ENCODE measurements at regions not wholly inside any gene's neighbourhood (a gene's known extent, or its start where the extent isn't known, plus 50 kb on each side); places are given as distances from the start of the nearest gene placed in this dataset.

DNA sequence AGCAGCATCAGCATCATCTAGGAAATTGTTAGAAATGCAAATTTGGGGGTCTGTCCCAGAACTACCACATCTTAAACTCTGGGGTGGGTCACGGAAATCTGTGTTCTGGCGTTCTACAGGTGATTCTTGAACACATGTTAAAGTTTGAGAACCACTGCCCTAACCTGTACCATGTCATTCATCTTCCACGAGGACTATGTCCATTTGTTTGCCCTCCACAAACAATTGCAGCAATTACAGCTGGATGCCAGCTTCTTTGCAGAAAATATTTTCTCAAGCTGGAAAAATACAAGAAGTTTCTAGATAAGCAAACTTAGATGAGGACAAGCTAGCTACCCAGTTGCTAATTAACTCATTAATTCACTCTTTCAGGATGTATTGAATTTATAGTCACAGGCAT, 54.1 kb downstream of the MAFB start:
- H3K9me3 Mint-ChIP-seq = peaks cover 0 to 4% (median 0%) of the 10 kb centered on the region in 11 donors
- CTCF ChIA-PET = no interaction called here

DNA sequence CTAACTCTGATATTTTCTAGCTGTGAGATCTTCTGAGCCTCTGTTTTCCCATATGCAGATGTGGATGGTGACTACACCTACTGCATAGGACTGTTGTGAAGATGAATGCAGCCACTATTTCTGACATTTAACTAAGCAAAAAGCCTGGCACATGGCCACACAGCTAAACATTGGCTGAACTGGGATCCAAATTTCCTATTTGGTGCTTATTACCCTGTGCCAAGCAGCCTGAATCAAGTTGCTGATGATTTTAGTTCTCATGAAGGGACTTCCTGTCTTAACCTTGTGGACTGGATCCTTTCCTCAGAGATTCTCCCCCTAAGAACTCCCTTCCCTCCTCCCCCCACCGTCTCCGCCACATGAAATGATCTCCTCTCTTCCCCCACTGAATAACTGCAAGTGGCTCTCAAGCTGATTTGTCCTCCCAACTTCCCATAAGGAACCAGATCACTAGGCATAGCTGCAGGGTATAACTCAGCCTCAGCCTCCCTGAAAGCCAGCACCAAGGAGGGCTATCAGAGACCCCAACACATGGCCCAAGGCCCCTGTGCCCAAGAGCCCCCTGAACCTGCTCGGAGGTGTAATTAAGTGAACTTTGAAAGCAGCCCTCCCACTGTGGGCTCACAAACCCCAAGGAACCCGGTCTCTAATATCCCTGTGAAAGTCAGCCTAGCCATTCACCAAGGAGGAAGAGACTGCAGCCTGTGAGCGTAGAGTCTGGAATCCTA, 55.7 kb downstream of the MAFB start:
- intact Hi-C loops (cut with micrococcal nuclease) = no loop called here
- peaks cover 0 to 12% (median 0%) of the 10 kb centered on the region in 5 donors for H3K27me3 Mint-ChIP-seq
- no peak for DNase-seq
- Histone ChIP-seq H3K36me3 (ENCODE audit: control insufficient read depth in 2 of 3, insufficient read depth in 3 of 3, low read length in 3 of 3) (no peaks in the 10 kb centered on the region), H3K4me1 (ENCODE audit: control insufficient read depth in 2 of 2, insufficient read depth in 2 of 2, low read length in 2 of 2) (no peaks in the 10 kb centered on the region), H3K27me3 (ENCODE audit: control insufficient read depth in 2 of 2, insufficient read depth in 2 of 2, low read length in 2 of 2) (no peaks in the 10 kb centered on the region), H3K4me3 (ENCODE audit: low read length) (no peak overlapping the region), H3K27ac (ENCODE audit: low read depth, low read length) (no peak overlapping the region), H3K9me3 (ENCODE audit: control insufficient read depth in 2 of 3, low read length in 3 of 3) (no peaks in the 10 kb centered on the region)
- ChIA-PET CTCF (no interaction called here), POLR2A (no interaction called here)
- no peaks in the 10 kb centered on the region for H3K36me3 Mint-ChIP-seq
- no peak for ATAC-seq
- peaks cover 0 to 2% (median 0%) of the 10 kb centered on the region in 11 donors for H3K9me3 Mint-ChIP-seq
- H3K4me3 Mint-ChIP-seq = no peak overlapping the region
- no peaks in the 10 kb centered on the region for H3K4me1 Mint-ChIP-seq
- no peak overlapping the region for H3K27ac Mint-ChIP-seq

More for the DNA sequence above, 54.1 kb downstream of the MAFB start:
- H3K36me3 ChIP-seq (ENCODE audit: control insufficient read depth in 2 of 3, insufficient read depth in 3 of 3, low read length in 3 of 3) = no peaks in the 10 kb centered on the region
- H3K4me3 ChIP-seq (ENCODE audit: low read length) = no peak overlapping the region
- intact Hi-C loops (cut with micrococcal nuclease) = no loop called here
- no peaks in the 10 kb centered on the region for H3K4me1 ChIP-seq (ENCODE audit: control insufficient read depth in 2 of 2, insufficient read depth in 2 of 2, low read length in 2 of 2)
- H3K9me3 ChIP-seq (ENCODE audit: control insufficient read depth in 2 of 3, low read length in 3 of 3) = no peaks in the 10 kb centered on the region
- H3K4me1 Mint-ChIP-seq = no peaks in the 10 kb centered on the region
- no peak for DNase-seq
- H3K27me3 ChIP-seq (ENCODE audit: control insufficient read depth in 2 of 2, insufficient read depth in 2 of 2, low read length in 2 of 2) = no peaks in the 10 kb centered on the region
- POLR2A ChIA-PET = no interaction called here
- H3K4me3 Mint-ChIP-seq = no peak overlapping the region
- no peak overlapping the region for H3K27ac Mint-ChIP-seq
- no peak for ATAC-seq
- H3K27me3 Mint-ChIP-seq = peaks cover 0 to 13% (median 9%) of the 10 kb centered on the region in 5 donors
- H3K27ac ChIP-seq (ENCODE audit: low read depth, low read length) = no peak overlapping the region
- H3K36me3 Mint-ChIP-seq = no peaks in the 10 kb centered on the region

DNA sequence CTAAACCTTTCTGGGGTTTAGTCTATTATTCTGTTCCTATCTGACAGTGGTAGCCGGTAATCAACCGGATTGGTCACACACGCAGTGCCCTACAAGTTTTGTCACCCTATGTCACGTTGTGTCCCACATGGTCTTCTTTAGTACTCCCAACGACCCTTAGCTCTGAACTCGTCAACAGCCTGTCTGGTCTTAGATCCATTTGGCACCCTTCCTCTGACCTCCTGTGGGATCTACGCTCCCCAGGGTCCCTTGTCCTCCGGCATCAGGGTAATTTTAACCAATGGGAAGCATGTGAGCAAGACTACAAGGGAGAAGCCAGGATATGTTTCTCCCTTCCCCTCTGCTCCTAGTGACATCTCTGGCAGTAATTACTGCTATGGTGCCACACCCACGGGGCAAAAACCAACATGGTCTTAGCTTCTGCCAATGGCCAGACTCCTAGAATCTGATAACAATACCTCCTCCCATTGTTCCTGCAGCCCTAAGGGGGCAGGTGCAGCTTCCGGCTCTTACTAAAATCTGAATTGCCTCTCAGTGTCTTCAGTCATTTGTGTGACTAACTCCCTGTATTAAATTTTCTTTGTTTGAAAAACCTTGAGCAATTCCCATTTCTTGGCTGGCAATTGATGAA, 56.6 kb downstream of the MAFB start:
- CTCF ChIA-PET = no interaction called here
- ATAC-seq = no peak

DNA sequence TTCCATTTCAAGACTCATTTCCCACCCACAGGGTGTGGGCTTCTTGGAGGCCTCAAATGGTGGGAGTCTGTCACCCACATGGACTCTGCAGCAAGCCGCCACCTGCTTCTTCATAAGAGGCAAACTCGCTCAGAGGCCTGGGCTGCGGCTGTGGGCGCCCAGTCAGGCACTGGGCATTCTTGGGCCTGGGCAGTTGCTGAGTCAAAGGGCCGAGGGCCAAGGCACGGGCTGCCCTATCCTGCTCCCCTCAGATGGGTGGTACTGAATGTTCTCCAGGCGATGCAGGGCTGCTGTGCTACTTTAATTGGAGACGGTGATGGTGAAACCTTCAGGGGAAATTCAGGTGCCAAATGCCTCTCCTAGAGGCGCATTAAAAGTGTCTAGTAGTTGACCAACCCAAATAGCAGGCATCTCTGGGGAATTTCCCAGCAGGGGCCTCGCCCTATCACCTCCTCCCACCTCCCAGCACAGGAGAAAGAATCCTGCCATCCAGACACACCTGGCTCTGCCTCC, 57.9 kb downstream of the MAFB start:
- no peaks in the 10 kb centered on the region for H3K36me3 ChIP-seq (ENCODE audit: control insufficient read depth in 2 of 3, insufficient read depth in 3 of 3, low read length in 3 of 3)
- CTCF ChIA-PET = no interaction called here
- POLR2A ChIA-PET = no interaction called here
- intact Hi-C loops (cut with micrococcal nuclease) = no loop called here
- no peak overlapping the region for H3K4me3 ChIP-seq (ENCODE audit: low read length)
- H3K27ac ChIP-seq (ENCODE audit: low read depth, low read length) = no peak overlapping the region
- H3K9me3 ChIP-seq (ENCODE audit: control insufficient read depth in 2 of 3, low read length in 3 of 3) = no peaks in the 10 kb centered on the region
- ATAC-seq (no peak), DNase-seq (no peak)
- Mint-ChIP-seq H3K9me3 (peaks cover under 1 to 12% (median 4%) of the 10 kb centered on the region in 11 donors), H3K27ac (no peak overlapping the region), H3K27me3 (peaks cover 0 to 18% (median 5%) of the 10 kb centered on the region in 5 donors), H3K4me1 (no peaks in the 10 kb centered on the region), H3K4me3 (no peak overlapping the region), H3K36me3 (peaks cover 0 to 8% (median 0%) of the 10 kb centered on the region in 5 donors)
- H3K4me1 ChIP-seq (ENCODE audit: control insufficient read depth in 2 of 2, insufficient read depth in 2 of 2, low read length in 2 of 2) = no peaks in the 10 kb centered on the region
- peaks cover 0 to 3% of the 10 kb centered on the region in 2 donors for H3K27me3 ChIP-seq (ENCODE audit: control insufficient read depth in 2 of 2, insufficient read depth in 2 of 2, low read length in 2 of 2)

More for the DNA sequence above, 56.6 kb downstream of the MAFB start:
- no peak overlapping the region for H3K27ac Mint-ChIP-seq
- Histone ChIP-seq H3K36me3 (ENCODE audit: control insufficient read depth in 2 of 3, insufficient read depth in 3 of 3, low read length in 3 of 3) (no peaks in the 10 kb centered on the region), H3K27ac (ENCODE audit: low read depth, low read length) (no peak overlapping the region), H3K4me1 (ENCODE audit: control insufficient read depth in 2 of 2, insufficient read depth in 2 of 2, low read length in 2 of 2) (no peaks in the 10 kb centered on the region), H3K9me3 (ENCODE audit: control insufficient read depth in 2 of 3, low read length in 3 of 3) (no peaks in the 10 kb centered on the region), H3K27me3 (ENCODE audit: control insufficient read depth in 2 of 2, insufficient read depth in 2 of 2, low read length in 2 of 2) (no peaks in the 10 kb centered on the region), H3K4me3 (ENCODE audit: low read length) (no peak overlapping the region)
- H3K27me3 Mint-ChIP-seq = peaks cover 0 to 14% (median 3%) of the 10 kb centered on the region in 5 donors
- H3K9me3 Mint-ChIP-seq = peaks cover 0 to 5% (median 2%) of the 10 kb centered on the region in 11 donors
- no peaks in the 10 kb centered on the region for H3K4me1 Mint-ChIP-seq
- no peak for DNase-seq
- peaks cover 0 to 3% (median 0%) of the 10 kb centered on the region in 5 donors for H3K36me3 Mint-ChIP-seq
- H3K4me3 Mint-ChIP-seq = no peak overlapping the region
- intact Hi-C loops (cut with micrococcal nuclease) = no loop called here
- POLR2A ChIA-PET = no interaction called here

DNA sequence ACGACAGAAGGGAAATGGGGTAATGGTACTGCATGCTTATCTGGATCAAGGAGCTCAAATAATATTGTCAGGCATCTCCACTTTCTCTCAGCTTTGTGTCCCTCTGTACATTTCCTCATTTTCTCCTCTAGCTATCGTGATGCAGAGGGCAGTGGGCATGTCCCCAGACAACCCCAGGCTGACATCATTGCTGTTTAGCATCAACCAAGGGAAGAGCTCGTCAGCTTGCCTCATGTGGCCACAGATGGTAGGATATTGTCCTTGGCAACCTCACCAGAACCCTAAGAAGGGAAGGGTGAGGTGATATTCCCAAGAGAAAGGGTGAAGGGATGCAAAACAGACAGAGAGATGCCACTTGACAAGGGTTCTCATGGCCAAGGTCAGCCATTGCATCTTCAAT, 58.3 kb downstream of the MAFB start:
- CTCF ChIA-PET = no interaction called here
- H3K9me3 ChIP-seq (ENCODE audit: control insufficient read depth in 2 of 3, low read length in 3 of 3) = no peaks in the 10 kb centered on the region
- H3K27ac ChIP-seq (ENCODE audit: low read depth, low read length) = no peak overlapping the region
- DNase-seq = no peak
- ATAC-seq = no peak
- Mint-ChIP-seq H3K4me3 (no peak overlapping the region), H3K36me3 (peaks cover 0 to 8% (median 0%) of the 10 kb centered on the region in 5 donors), H3K27ac (no peak overlapping the region), H3K4me1 (no peaks in the 10 kb centered on the region), H3K27me3 (peaks cover 0 to 18% (median 5%) of the 10 kb centered on the region in 5 donors), H3K9me3 (peaks cover 2 to 17% (median 7%) of the 10 kb centered on the region in 11 donors)
- H3K4me1 ChIP-seq (ENCODE audit: control insufficient read depth in 2 of 2, insufficient read depth in 2 of 2, low read length in 2 of 2) = no peaks in the 10 kb centered on the region
- no peaks in the 10 kb centered on the region for H3K36me3 ChIP-seq (ENCODE audit: control insufficient read depth in 2 of 3, insufficient read depth in 3 of 3, low read length in 3 of 3)
- H3K4me3 ChIP-seq (ENCODE audit: low read length) = no peak overlapping the region
- intact Hi-C loops (cut with micrococcal nuclease) = no loop called here
- H3K27me3 ChIP-seq (ENCODE audit: control insufficient read depth in 2 of 2, insufficient read depth in 2 of 2, low read length in 2 of 2) = peaks cover 0 to 3% of the 10 kb centered on the region in 2 donors
- POLR2A ChIA-PET = no interaction called here

DNA sequence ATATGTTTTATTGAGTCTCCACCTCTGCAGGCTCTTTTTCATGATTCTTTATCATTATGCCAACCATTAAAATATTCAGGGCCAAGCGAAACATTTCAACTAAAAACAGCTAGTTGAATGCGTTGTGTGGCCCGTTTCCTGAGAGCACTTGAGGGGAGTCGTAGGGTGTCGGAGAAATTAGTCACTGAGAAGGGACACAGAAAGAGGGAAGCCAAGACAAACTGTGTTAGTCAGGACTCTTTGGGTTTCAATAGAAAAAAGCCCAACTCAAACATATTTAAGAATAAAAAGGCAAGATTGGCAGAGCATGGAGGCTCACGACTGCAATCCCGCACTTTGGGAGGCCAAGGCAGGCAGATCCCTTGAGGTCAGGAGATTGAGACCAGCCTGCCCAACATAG, 58.9 kb downstream of the MAFB start:
- peaks cover 0 to 8% (median 0%) of the 10 kb centered on the region in 5 donors for H3K36me3 Mint-ChIP-seq
- no peak for ATAC-seq
- H3K4me3 ChIP-seq (ENCODE audit: low read length) = no peak overlapping the region
- no peak for DNase-seq
- peaks cover 0 to 18% (median 5%) of the 10 kb centered on the region in 5 donors for H3K27me3 Mint-ChIP-seq
- intact Hi-C loops (cut with micrococcal nuclease) = no loop called here
- no peaks in the 10 kb centered on the region for H3K9me3 ChIP-seq (ENCODE audit: control insufficient read depth in 2 of 3, low read length in 3 of 3)
- CTCF ChIA-PET = no interaction called here
- no peaks in the 10 kb centered on the region for H3K4me1 ChIP-seq (ENCODE audit: control insufficient read depth in 2 of 2, insufficient read depth in 2 of 2, low read length in 2 of 2)
- no peak overlapping the region for H3K4me3 Mint-ChIP-seq
- no peaks in the 10 kb centered on the region for H3K4me1 Mint-ChIP-seq
- no peaks in the 10 kb centered on the region for H3K36me3 ChIP-seq (ENCODE audit: control insufficient read depth in 2 of 3, insufficient read depth in 3 of 3, low read length in 3 of 3)
- no peak overlapping the region for H3K27ac ChIP-seq (ENCODE audit: low read depth, low read length)
- POLR2A ChIA-PET = no interaction called here
- H3K27me3 ChIP-seq (ENCODE audit: control insufficient read depth in 2 of 2, insufficient read depth in 2 of 2, low read length in 2 of 2) = peaks cover 0 to 3% of the 10 kb centered on the region in 2 donors
- H3K9me3 Mint-ChIP-seq = peaks cover 2 to 20% (median 7%) of the 10 kb centered on the region in 11 donors
- no peak overlapping the region for H3K27ac Mint-ChIP-seq

Measured in naive thymus-derived CD4-positive, alpha-beta T cell (primary cell).